Kidney (tissue), 13 donors: ENCODE measurements at regions not wholly inside any gene's neighbourhood (a gene's known extent, or its start where the extent isn't known, plus 50 kb on each side); places are given as distances from the start of the nearest gene placed in this dataset.

Experiments
- DNase-seq, 5 donors: peaks; one replicate each; pipeline ENCODE4 v3.0.0-alpha.2; 2013 to 2020
- FAIRE-seq: peaks from 2 replicates; lab custom pipeline; 2012; peaks lifted over from hg19 to GRCh38; lab: Jason Lieb, UNC
- H3K27ac ChIP-seq, 2 donors: one replicate each; pipeline ENCODE4 v1.7.0; 2013; ENCODE audit warnings: low read depth in 2 of 2, low read length in 2 of 2, inconsistent platforms in 1 of 2
- H3K27me3 ChIP-seq: one replicate; pipeline ENCODE4 v1.7.1; 2013; ENCODE audit warnings: low read length, inconsistent platforms; ENCODE audit not compliant: control insufficient read depth, insufficient read depth
- H3K36me3 ChIP-seq, 3 donors: one replicate each; pipeline versions ENCODE4 v1.7.0 to v1.7.1; 2013; ENCODE audit warnings: low read length in 3 of 3, control low read depth in 1 of 3, inconsistent platforms in 1 of 3; ENCODE audit not compliant: insufficient read depth in 3 of 3, control insufficient read depth in 2 of 3
- H3K4me1 ChIP-seq, 3 donors: one replicate each; pipeline versions ENCODE4 v1.7.0 to v1.7.1; 2013; ENCODE audit warnings: low read length in 3 of 3, inconsistent platforms in 1 of 3, low read depth in 1 of 3; ENCODE audit not compliant: control insufficient read depth in 2 of 3, insufficient read depth in 2 of 3
- H3K4me3 ChIP-seq, 3 donors: one replicate each; pipeline versions ENCODE4 v1.7.0 to v1.8.1; 2013; ENCODE audit warnings: low read length in 3 of 3, control low read depth in 1 of 3, inconsistent platforms in 1 of 3
- H3K9ac ChIP-seq, 3 donors: one replicate each; pipeline versions ENCODE4 v1.7.0 to v1.7.1; 2013; ENCODE audit warnings: low read length in 3 of 3, control low read depth in 1 of 3, inconsistent platforms in 1 of 3
- H3K9me3 ChIP-seq, 3 donors: one replicate each; pipeline versions ENCODE4 v1.7.0 to v1.7.1; 2013; ENCODE audit warnings: low read length in 3 of 3, control low read depth in 1 of 3, inconsistent platforms in 1 of 3; ENCODE audit not compliant: control insufficient read depth in 2 of 3, insufficient read depth in 1 of 3
- intact Hi-C: fragments of 100-400 bp; cut with DNase I; formaldehyde crosslinking; loops from one replicate; pipeline ENCODE4 v1.11.1; 2022
- TF ChIP-seq, protein P1 (sequence below): IDR thresholded peaks from 3 replicates; pipeline ENCODE4 v1.5.1; 2012; ENCODE audit warnings: mild to moderate bottlenecking, moderate library complexity, borderline replicate concordance; ENCODE audit not compliant: insufficient read depth; ENCODE audit errors: extremely low read depth
- donor health status: control.
- donor health status: control.
- donor health status: control.
- donor health status: control.
- donor health status: control.
- donor health status: DM: yes; HTN: yes; CAD: no.
- donor health status: Normal renal cell carcinoma (clear cell type).

GRCh38 chr5:15222156-15222555 lies 277.8 kb upstream of the FBXL7 start:
- H3K27ac ChIP-seq, result no peak overlapping the region
- H3K4me1 ChIP-seq, result no peaks in the 10 kb centered on the region
- DNase-seq, result no peak
- no peaks in the 10 kb centered on the region for H3K9me3 ChIP-seq
- H3K9ac ChIP-seq, result no peak overlapping the region
- H3K4me3 ChIP-seq, result no peak overlapping the region
- intact Hi-C loops, result no loop called here
- TF ChIP-seq, protein P1, sequence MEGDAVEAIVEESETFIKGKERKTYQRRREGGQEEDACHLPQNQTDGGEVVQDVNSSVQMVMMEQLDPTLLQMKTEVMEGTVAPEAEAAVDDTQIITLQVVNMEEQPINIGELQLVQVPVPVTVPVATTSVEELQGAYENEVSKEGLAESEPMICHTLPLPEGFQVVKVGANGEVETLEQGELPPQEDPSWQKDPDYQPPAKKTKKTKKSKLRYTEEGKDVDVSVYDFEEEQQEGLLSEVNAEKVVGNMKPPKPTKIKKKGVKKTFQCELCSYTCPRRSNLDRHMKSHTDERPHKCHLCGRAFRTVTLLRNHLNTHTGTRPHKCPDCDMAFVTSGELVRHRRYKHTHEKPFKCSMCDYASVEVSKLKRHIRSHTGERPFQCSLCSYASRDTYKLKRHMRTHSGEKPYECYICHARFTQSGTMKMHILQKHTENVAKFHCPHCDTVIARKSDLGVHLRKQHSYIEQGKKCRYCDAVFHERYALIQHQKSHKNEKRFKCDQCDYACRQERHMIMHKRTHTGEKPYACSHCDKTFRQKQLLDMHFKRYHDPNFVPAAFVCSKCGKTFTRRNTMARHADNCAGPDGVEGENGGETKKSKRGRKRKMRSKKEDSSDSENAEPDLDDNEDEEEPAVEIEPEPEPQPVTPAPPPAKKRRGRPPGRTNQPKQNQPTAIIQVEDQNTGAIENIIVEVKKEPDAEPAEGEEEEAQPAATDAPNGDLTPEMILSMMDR, result no peak
- FAIRE-seq, result no peak
- H3K36me3 ChIP-seq, result no peaks in the 10 kb centered on the region
- no peaks in the 10 kb centered on the region for H3K27me3 ChIP-seq

- FAIRE-seq, result no peak
- DNase-seq, result no peak
- intact Hi-C loops, result no loop called here
- Histone ChIP-seq H3K9ac (no peak overlapping the region), H3K27ac (no peak overlapping the region), H3K9me3 (no peaks in the 10 kb centered on the region), H3K4me3 (no peak overlapping the region), H3K27me3 (no peaks in the 10 kb centered on the region), H3K36me3 (no peaks in the 10 kb centered on the region), H3K4me1 (no peaks in the 10 kb centered on the region)
- TF ChIP-seq, protein P1, result no peak
Measured at GRCh38 chr5:15220642-15221173, 279.3 kb upstream of the FBXL7 start.

GRCh38 chr5:15215056-15215455 lies 284.9 kb upstream of the FBXL7 start:
- H3K4me1 ChIP-seq, result no peaks in the 10 kb centered on the region
- intact Hi-C loops, result no loop called here
- TF ChIP-seq, protein P1, result no peak

GRCh38 chr5:15214010-15214409 lies 286.0 kb upstream of the FBXL7 start:
- Histone ChIP-seq H3K9ac (no peak overlapping the region), H3K9me3 (no peaks in the 10 kb centered on the region), H3K4me3 (no peak overlapping the region), H3K27ac (no peak overlapping the region), H3K27me3 (no peaks in the 10 kb centered on the region), H3K4me1 (no peaks in the 10 kb centered on the region), H3K36me3 (no peaks in the 10 kb centered on the region)
- FAIRE-seq (no peak), DNase-seq (no peak)
- intact Hi-C loops, result no loop called here
- TF ChIP-seq, protein P1, result no peak

More at GRCh38 chr5:15215056-15215455, 284.9 kb upstream of the FBXL7 start:
- no peak for FAIRE-seq
- no peak for DNase-seq
- Histone ChIP-seq H3K27me3 (no peaks in the 10 kb centered on the region), H3K4me3 (no peak overlapping the region), H3K27ac (no peak overlapping the region), H3K9me3 (no peaks in the 10 kb centered on the region), H3K9ac (no peak overlapping the region), H3K36me3 (no peaks in the 10 kb centered on the region)
